GM23338 (cell line): ENCODE measurements at regions not wholly inside any gene's neighbourhood (a gene's known extent, or its start where the extent isn't known, plus 50 kb on each side); places are given as distances from the start of the nearest gene placed in this dataset.

ENCODE experiments used
- ATAC-seq: fragments of 200-7000 bp; cut with Tn5 transposase; 3 replicates; pipeline ENCODE4 v1.9.1; 2020
- DNase-seq: peaks from one replicate; pipeline ENCODE4 v3.0.0-alpha.2; 2015; ENCODE audit warnings: low spot score
- H2AFZ ChIP-seq: fragments of 200-600 bp; sonication (generic); 2 replicates; pipeline ENCODE4 v1.8.0; 2016; ENCODE audit warnings: antibody characterized with exemption, mild to moderate bottlenecking, moderate library complexity
- H3F3A ChIP-seq: fragments of 200-600 bp; sonication (generic); replicated peaks from 2 replicates; pipeline ENCODE4 v1.8.0; 2017; ENCODE audit warnings: antibody characterized with exemption, mixed run types, low read depth
- H3K27ac ChIP-seq: fragments of 200-600 bp; sonication (generic); 2 replicates; pipeline ENCODE4 v1.6.1; 2016; ENCODE audit warnings: low read depth
- H3K27me3 ChIP-seq: fragments of 200-600 bp; sonication (generic); 2 replicates; pipeline ENCODE4 v1.8.0; 2016; ENCODE audit warnings: mild to moderate bottlenecking, mixed run types, moderate library complexity; ENCODE audit not compliant: insufficient read depth
- H3K36me3 ChIP-seq: fragments of 200-600 bp; sonication (generic); 2 replicates; pipeline ENCODE4 v1.8.0; 2016; ENCODE audit warnings: mild to moderate bottlenecking; ENCODE audit not compliant: insufficient read depth
- H3K4me1 ChIP-seq: fragments of 200-600 bp; sonication (generic); 2 replicates; pipeline ENCODE4 v1.8.0; 2016; ENCODE audit warnings: mild to moderate bottlenecking, moderate library complexity; ENCODE audit not compliant: insufficient read depth
- H3K4me2 ChIP-seq: fragments of 200-600 bp; sonication (generic); 2 replicates; pipeline ENCODE4 v1.7.1; 2017; ENCODE audit warnings: mixed run types
- H3K4me3 ChIP-seq: fragments of 200-600 bp; sonication (generic); 2 replicates; pipeline ENCODE4 v1.6.1; 2016; ENCODE audit warnings: mixed run types
- H3K79me2 ChIP-seq: fragments of 200-600 bp; sonication (generic); replicated peaks from 2 replicates; pipeline ENCODE4 v1.8.0; 2017; ENCODE audit warnings: mild to moderate bottlenecking; ENCODE audit not compliant: insufficient read depth
- H3K9me2 ChIP-seq: fragments of 200-600 bp; sonication (generic); 2 replicates; pipeline ENCODE4 v1.8.0; 2017; ENCODE audit not compliant: insufficient read depth
- H4K20me1 ChIP-seq: fragments of 200-600 bp; sonication (generic); replicated peaks from 2 replicates; pipeline ENCODE4 v1.8.0; 2017; ENCODE audit warnings: mild to moderate bottlenecking; ENCODE audit not compliant: insufficient read depth
- H3K27ac Mint-ChIP-seq: 2 replicates; pipeline ENCODE4 v1.8.0; 2020; ENCODE audit warnings: inconsistent platforms, mild to moderate bottlenecking, moderate library complexity, mixed read lengths
- H3K27me3 Mint-ChIP-seq: 3 replicates; pipeline ENCODE4 v1.8.0; 2022; ENCODE audit warnings: low read depth, mild to moderate bottlenecking, moderate library complexity, mixed read lengths, inconsistent platforms; ENCODE audit not compliant: insufficient read depth, poor library complexity
- H3K36me3 Mint-ChIP-seq: 3 replicates; pipeline ENCODE4 v1.8.0; 2021; ENCODE audit warnings: low read depth, mild to moderate bottlenecking, inconsistent platforms, moderate library complexity, mixed read lengths
- H3K4me1 Mint-ChIP-seq: 3 replicates; pipeline ENCODE4 v1.8.0; 2020; ENCODE audit warnings: mild to moderate bottlenecking, inconsistent platforms, mixed read lengths
- H3K4me3 Mint-ChIP-seq: 3 replicates; pipeline ENCODE4 v1.8.0; 2021; ENCODE audit warnings: moderate library complexity, mild to moderate bottlenecking, inconsistent platforms, mixed read lengths
- H3K9me3 Mint-ChIP-seq: 3 replicates; pipeline ENCODE4 v1.8.0; 2020; ENCODE audit warnings: moderate library complexity, mild to moderate bottlenecking, inconsistent platforms, mixed read lengths
- JUNB ChIP-seq: IDR thresholded peaks from one replicate; pipeline ENCODE4 v1.6.1; 2016; ENCODE audit warnings: antibody characterized with exemption; ENCODE audit not compliant: unreplicated experiment
- POLR2AphosphoS5 ChIP-seq: IDR thresholded peaks from 2 replicates; pipeline ENCODE4 v1.6.1; 2016; ENCODE audit warnings: antibody characterized with exemption, low read depth
- REST ChIP-seq: IDR thresholded peaks from one replicate; pipeline ENCODE4 v1.6.1; 2018; ENCODE audit warnings: antibody characterized with exemption; ENCODE audit not compliant: unreplicated experiment
- STAT1 ChIP-seq: IDR thresholded peaks from one replicate; pipeline ENCODE4 v1.6.1; 2016; ENCODE audit warnings: antibody characterized with exemption; ENCODE audit not compliant: unreplicated experiment
- ZNF114 ChIP-seq: fragments of 250-450 bp; sonication (Bioruptor Pico); IDR thresholded peaks from 2 replicates; pipeline ENCODE4 v1.5.0; 2020; ENCODE audit warnings: mild to moderate bottlenecking, moderate library complexity
- ZNF331 ChIP-seq: fragments of 250-450 bp; sonication (Bioruptor Pico); IDR thresholded peaks from 2 replicates; pipeline ENCODE4 v1.5.0; 2020; ENCODE audit warnings: low read depth, mild to moderate bottlenecking, moderate library complexity
- TF ChIP-seq, protein P1 (sequence below), 2 experiments: fragments of 200-600 bp in 1 of 2; sonication (generic) in 1 of 2; conservative IDR thresholded peaks; 2 replicates each; pipeline versions ENCODE4 v1.5.1 to v1.6.1; 2016 to 2017; ENCODE audit warnings: antibody characterized with exemption in 2 of 2, low read depth in 2 of 2, mild to moderate bottlenecking in 2 of 2, moderate library complexity in 1 of 2

DNA sequence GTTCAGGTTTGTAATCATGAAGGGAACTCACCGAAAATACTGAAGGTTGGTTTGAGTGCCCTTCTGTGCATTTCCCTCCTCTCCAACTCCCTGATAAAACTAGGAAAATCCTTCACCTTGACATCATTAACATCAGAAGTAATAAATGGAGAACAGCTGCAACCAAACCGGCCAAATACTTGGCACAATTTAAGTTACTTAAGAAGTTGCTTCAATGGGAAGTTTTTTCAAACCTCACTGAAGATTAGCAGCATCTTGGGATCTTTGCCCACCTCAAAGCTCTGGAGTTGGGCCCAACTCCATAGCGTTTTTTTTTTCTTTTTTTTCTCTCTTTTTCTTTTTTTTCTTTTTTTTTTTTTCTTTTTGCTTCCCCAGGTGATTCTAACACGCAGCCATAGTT lies 784.8 kb downstream of the KCNA4 start (continued):
- TF ChIP-seq REST: no peak

GRCh38 chr11:29231586-29231985 lies 785.2 kb downstream of the KCNA4 start:
- no peak for DNase-seq

GRCh38 chr11:29227811-29228210 lies 789.0 kb downstream of the KCNA4 start:
- H3K27ac Mint-ChIP-seq: no peak overlapping the region
- no peaks in the 10 kb centered on the region for H3K27me3 Mint-ChIP-seq
- H3K9me2 ChIP-seq: peaks cover 6% of the 10 kb centered on the region; the same call in 1 of the 2 replicates
- no peaks in the 10 kb centered on the region for H3K79me2 ChIP-seq
- H3K9me3 Mint-ChIP-seq: no peaks in the 10 kb centered on the region
- no peaks in the 10 kb centered on the region for H3K36me3 Mint-ChIP-seq
- H2AFZ ChIP-seq: 0 out of 2 replicates have a peak overlapping the region, but pooled peaks have one; percentile 9
- H3K4me3 ChIP-seq: no peak overlapping the region
- ATAC-seq (no peak), DNase-seq (no peak)
- peaks cover 7% of the 10 kb centered on the region for H3K4me1 Mint-ChIP-seq
- no peak overlapping the region for H3K4me2 ChIP-seq
- H3K4me1 ChIP-seq: no peaks in the 10 kb centered on the region
- H3K27ac ChIP-seq: no peak overlapping the region
- H3K27me3 ChIP-seq: no peaks in the 10 kb centered on the region
- H4K20me1 ChIP-seq: no peaks in the 10 kb centered on the region
- H3K36me3 ChIP-seq: no peaks in the 10 kb centered on the region
- no peak overlapping the region for H3K4me3 Mint-ChIP-seq
- no peaks in the 10 kb centered on the region for H3F3A ChIP-seq
- TF ChIP-seq, protein P1, sequence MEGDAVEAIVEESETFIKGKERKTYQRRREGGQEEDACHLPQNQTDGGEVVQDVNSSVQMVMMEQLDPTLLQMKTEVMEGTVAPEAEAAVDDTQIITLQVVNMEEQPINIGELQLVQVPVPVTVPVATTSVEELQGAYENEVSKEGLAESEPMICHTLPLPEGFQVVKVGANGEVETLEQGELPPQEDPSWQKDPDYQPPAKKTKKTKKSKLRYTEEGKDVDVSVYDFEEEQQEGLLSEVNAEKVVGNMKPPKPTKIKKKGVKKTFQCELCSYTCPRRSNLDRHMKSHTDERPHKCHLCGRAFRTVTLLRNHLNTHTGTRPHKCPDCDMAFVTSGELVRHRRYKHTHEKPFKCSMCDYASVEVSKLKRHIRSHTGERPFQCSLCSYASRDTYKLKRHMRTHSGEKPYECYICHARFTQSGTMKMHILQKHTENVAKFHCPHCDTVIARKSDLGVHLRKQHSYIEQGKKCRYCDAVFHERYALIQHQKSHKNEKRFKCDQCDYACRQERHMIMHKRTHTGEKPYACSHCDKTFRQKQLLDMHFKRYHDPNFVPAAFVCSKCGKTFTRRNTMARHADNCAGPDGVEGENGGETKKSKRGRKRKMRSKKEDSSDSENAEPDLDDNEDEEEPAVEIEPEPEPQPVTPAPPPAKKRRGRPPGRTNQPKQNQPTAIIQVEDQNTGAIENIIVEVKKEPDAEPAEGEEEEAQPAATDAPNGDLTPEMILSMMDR (conservative IDR thresholded peaks at IDR 0.05; ENCODE audit: low read depth in 2 of 2): no peak
- TF ChIP-seq STAT1: no peak

More at GRCh38 chr11:29231586-29231985, 785.2 kb downstream of the KCNA4 start:
- Histone ChIP-seq H3K79me2 (no peaks in the 10 kb centered on the region), H3K4me3 (no peak overlapping the region), H3K27me3 (no peaks in the 10 kb centered on the region), H3K4me2 (no peak overlapping the region), H2AFZ (peak overlapping the region; percentile 21; the same call in 1 of the 2 replicates), H3K36me3 (no peaks in the 10 kb centered on the region), H3K27ac (no peak overlapping the region), H3K4me1 (no peaks in the 10 kb centered on the region), H4K20me1 (no peaks in the 10 kb centered on the region), H3K9me2 (peaks cover 6% of the 10 kb centered on the region; the same call in 1 of the 2 replicates), H3F3A (no peaks in the 10 kb centered on the region)
- H3K27ac Mint-ChIP-seq: no peak overlapping the region
- no peak overlapping the region for H3K4me3 Mint-ChIP-seq
- H3K9me3 Mint-ChIP-seq: no peaks in the 10 kb centered on the region
- no peaks in the 10 kb centered on the region for H3K27me3 Mint-ChIP-seq
- ATAC-seq: no peak
- TF ChIP-seq ZNF331 (CRISPR knock-in tag): no peak
- no peak for TF ChIP-seq POLR2AphosphoS5
- no peak for TF ChIP-seq JUNB
- no peak for TF ChIP-seq STAT1
- no peak for TF ChIP-seq ZNF114 (CRISPR knock-in tag)
- TF ChIP-seq, protein P1 (conservative IDR thresholded peaks at IDR 0.05; ENCODE audit: low read depth in 2 of 2): no peak
- no peaks in the 10 kb centered on the region for H3K36me3 Mint-ChIP-seq
- H3K4me1 Mint-ChIP-seq: no peaks in the 10 kb centered on the region
